Retinal pigment epithelial cell (primary cell): ENCODE measurements at regions not wholly inside any gene's neighbourhood (a gene's known extent, or its start where the extent isn't known, plus 50 kb on each side); places are given as distances from the start of the nearest gene placed in this dataset.

Experiments used
- DNase-seq: peaks from one replicate; pipeline ENCODE4 v3.0.0-alpha.2; 2010; ENCODE audit warnings: low read depth
- H3K4me3 ChIP-seq: 2 replicates; pipeline ENCODE4 v1.5.1; 2011; ENCODE audit warnings: mild to moderate bottlenecking, low read length, control low read depth, moderate library complexity
- TF ChIP-seq, protein P1 (sequence below): conservative IDR thresholded peaks from 2 replicates; pipeline ENCODE4 v1.5.1; 2011; ENCODE audit warnings: low read depth, low read length, control low read depth, inconsistent platforms

GRCh38 chr7:25775570-25775969 lies 376.4 kb upstream of the NFE2L3 start:
- H3K4me3 ChIP-seq: no peak overlapping the region
- DNase-seq: no peak
- TF ChIP-seq, protein P1, sequence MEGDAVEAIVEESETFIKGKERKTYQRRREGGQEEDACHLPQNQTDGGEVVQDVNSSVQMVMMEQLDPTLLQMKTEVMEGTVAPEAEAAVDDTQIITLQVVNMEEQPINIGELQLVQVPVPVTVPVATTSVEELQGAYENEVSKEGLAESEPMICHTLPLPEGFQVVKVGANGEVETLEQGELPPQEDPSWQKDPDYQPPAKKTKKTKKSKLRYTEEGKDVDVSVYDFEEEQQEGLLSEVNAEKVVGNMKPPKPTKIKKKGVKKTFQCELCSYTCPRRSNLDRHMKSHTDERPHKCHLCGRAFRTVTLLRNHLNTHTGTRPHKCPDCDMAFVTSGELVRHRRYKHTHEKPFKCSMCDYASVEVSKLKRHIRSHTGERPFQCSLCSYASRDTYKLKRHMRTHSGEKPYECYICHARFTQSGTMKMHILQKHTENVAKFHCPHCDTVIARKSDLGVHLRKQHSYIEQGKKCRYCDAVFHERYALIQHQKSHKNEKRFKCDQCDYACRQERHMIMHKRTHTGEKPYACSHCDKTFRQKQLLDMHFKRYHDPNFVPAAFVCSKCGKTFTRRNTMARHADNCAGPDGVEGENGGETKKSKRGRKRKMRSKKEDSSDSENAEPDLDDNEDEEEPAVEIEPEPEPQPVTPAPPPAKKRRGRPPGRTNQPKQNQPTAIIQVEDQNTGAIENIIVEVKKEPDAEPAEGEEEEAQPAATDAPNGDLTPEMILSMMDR: no peak

- TF ChIP-seq, protein P1: no peak
- no peak for DNase-seq
- no peak overlapping the region for H3K4me3 ChIP-seq
These were observed 375.8 kb upstream of the NFE2L3 start for GRCh38 chr7:25775999-25776743.

DNA sequence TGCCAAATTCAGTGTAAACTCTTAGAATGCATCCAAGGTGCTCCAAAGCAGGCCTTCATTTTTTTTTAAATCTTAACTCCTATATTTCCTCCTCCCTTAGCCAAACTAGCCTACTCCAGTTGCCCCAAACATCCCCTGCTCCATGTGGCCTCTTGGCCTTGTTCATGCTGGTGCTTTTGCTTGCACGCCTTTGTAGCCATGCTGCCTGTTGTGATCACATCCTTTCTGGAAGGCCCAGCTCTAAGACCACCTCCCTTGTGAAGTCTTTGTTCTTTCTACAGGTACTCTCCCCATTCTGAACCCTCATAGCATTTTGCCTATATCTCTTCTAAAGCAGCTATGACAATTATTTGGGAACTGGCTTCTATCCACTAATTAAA lies 375.3 kb upstream of the NFE2L3 start:
- DNase-seq: no peak
- H3K4me3 ChIP-seq: no peak overlapping the region
- TF ChIP-seq, protein P1: no peak

DNA sequence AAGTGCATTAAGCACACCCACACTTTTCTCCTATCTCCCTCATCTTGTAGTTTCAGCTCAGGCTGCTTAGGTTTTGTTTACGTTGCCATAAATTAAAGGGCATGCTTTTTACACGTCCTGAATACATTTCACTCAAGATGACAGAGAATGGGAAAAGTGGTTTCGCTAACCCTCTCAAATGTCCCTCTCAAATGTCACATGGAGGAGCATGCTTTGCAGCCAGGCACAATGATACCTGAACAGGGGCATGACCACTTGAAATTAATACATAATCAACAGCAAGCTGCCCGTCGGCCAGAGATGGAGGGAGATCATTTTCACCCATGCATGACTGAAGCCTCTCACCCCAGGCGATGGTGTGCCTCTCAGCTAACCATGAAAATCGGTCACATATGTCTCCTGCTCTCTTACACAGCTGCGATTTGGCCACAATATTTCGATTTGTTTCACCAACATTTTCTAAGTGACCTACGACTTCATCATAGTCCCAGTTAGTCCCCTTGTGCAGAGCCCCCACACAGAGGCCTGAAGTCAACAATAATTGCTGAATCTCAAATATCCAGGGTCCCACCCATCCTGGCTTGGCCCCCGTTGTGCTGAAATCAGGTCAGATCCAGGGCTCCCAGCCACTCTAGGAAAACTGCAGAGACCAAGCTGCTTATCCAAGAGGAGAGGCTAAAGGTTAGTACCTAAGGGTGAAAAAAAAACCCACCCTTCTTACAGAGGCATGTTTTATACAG lies 373.9 kb upstream of the NFE2L3 start:
- H3K4me3 ChIP-seq: no peak overlapping the region
- DNase-seq: no peak
- TF ChIP-seq, protein P1: no peak

DNA sequence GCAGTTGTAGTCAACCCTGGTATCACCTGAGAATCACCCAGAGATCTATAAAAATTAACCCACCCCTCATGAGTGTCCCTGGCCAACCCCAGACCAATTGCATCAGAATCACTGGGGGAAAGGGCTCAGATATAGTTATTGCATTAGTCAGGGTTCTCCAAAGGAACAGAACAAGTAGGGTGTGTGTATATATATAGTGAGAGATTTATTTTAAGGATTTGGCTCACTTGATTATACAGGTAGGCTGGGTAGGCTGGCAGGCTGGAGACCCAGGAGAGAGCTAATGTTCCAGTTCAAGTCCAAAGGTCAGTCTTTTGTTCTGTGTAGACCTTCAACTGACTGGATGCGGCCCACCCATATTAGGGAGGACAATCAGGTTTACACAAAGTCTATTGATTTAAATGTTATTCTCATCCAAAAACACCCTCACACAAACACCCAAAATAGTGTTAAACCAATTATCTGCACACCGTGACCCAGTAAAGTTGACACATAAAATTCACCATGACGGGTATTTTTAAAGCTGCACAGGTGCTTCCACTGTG lies 372.9 kb upstream of the NFE2L3 start:
- no peak overlapping the region for H3K4me3 ChIP-seq
- DNase-seq: no peak

DNA sequence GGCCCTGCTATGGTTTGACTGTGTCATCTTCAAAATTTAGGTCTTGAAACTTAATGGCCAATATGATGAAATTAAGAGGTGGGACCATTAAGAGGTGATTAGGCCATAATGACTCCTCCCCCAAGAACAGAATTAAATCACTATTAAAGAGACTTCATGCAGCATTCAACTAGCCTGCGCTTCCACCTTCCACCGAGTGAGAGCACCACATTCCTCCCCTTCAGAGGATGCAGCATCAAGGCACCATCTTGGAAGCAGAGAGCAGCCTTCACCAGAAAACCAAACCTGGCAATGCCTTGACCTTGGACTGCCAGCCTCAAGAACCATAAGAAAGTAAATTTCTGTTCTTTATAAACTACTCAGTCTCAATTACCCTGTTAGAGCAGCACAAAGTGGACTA lies 371.1 kb upstream of the NFE2L3 start:
- no peak for DNase-seq
- no peak overlapping the region for H3K4me3 ChIP-seq
- TF ChIP-seq, protein P1: no peak

More for the DNA sequence above, 372.9 kb upstream of the NFE2L3 start:
- TF ChIP-seq, protein P1: no peak
